ENCODE measurements at regions not wholly inside any gene's neighbourhood (a gene's known extent, or its start where the extent isn't known, plus 50 kb on each side); places are given as distances from the start of the nearest gene placed in this dataset.

DNA sequence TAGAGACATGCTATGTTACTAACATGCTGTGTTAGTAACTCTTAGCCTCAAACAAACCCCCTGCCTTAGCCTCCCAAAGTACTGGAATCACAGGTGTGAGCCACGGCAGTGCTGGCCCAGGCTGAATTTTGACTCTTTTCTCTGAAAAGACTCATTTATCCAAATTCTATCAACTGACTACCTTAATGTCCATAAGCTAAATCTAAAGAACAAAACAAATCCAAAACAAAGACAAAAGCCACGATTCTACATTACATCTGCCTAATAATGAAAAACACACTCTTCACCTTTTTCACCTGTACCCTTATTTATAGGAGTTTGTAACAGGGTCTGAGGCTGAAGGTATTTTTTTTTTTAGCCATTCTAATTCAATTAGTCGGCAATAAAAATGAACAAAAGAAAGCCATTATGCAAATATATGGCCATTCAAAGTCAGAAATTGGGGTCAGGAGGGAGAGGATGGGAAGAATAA, 432.5 kb downstream of the RBFOX1 start:
- Histone ChIP-seq H3K4me1 (ENCODE audit: insufficient read depth, low read length) (peaks cover 37% of the 10 kb centered on the region), H3K36me3 (ENCODE audit: insufficient read depth, low read length) (no peaks in the 10 kb centered on the region), H3K9me3 (ENCODE audit: control insufficient read depth, insufficient read depth, low read length) (no peaks in the 10 kb centered on the region), H3K9ac (ENCODE audit: low read depth, low read length) (no peak overlapping the region)

DNA sequence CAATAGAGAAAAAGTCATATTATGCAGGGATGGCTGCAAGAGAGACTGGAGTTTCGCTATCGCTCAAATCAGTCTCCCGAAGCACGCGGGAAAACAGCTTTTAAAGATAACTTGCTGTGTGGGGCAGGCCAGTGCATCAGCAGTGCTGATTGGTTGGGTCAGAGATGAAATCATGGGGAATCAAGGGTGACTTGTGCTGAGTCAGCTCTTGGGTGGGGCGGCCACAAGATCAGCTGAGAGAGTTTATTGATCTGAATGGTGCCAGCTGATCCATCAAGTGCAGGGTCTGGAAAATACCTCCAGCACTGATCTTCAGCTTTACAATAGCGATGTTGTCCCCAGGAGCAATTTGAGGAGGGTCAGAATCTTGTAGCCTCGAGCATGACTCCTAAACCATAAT, 430.5 kb downstream of the RBFOX1 start:
- Histone ChIP-seq H3K9ac (ENCODE audit: low read depth, low read length) (no peak overlapping the region), H3K9me3 (ENCODE audit: control insufficient read depth, insufficient read depth, low read length) (no peaks in the 10 kb centered on the region), H3K4me1 (ENCODE audit: insufficient read depth, low read length) (peaks cover 37% of the 10 kb centered on the region), H3K36me3 (ENCODE audit: insufficient read depth, low read length) (no peaks in the 10 kb centered on the region)
